ENCODE measurements at regions not wholly inside any gene's neighbourhood (a gene's known extent, or its start where the extent isn't known, plus 50 kb on each side); places are given as distances from the start of the nearest gene placed in this dataset.
"Not testable (repeated sequence)": the region's sequence is repeated elsewhere in the genome, so short reads cannot be mapped to it uniquely, and the experiment has no call there.

DNA sequence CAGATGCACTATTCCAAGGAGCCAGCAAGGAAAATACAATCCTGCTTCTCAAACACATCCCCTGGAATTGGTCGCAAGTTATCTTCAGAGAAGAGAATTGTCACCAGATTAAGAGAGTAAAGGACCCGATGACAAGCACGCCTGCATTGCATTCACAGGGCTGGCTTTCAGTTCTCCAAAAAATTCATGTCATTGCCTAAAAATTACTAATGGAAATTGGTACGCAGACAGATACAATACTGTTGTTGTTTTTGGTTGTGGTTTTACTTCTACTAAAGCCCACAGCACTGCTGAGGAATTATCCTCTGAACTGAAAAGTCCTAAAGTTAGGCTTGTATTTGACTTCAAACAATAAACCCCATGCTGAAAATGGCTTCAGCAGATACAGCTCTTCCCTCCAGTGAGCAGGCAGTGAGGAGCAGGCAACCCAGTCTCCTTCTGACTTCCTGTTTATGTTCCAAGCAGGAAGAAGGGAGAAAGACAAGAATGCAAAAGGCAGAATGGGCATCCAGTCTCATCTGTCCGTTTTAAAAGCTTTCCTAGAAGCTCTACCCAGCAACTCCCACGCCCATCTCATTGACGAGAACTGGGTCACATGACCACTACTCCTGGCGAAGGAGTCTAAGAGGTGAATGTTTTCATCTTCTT is 80.6 kb upstream of the ZNF366 start:
- no peak for DNase-seq

DNA sequence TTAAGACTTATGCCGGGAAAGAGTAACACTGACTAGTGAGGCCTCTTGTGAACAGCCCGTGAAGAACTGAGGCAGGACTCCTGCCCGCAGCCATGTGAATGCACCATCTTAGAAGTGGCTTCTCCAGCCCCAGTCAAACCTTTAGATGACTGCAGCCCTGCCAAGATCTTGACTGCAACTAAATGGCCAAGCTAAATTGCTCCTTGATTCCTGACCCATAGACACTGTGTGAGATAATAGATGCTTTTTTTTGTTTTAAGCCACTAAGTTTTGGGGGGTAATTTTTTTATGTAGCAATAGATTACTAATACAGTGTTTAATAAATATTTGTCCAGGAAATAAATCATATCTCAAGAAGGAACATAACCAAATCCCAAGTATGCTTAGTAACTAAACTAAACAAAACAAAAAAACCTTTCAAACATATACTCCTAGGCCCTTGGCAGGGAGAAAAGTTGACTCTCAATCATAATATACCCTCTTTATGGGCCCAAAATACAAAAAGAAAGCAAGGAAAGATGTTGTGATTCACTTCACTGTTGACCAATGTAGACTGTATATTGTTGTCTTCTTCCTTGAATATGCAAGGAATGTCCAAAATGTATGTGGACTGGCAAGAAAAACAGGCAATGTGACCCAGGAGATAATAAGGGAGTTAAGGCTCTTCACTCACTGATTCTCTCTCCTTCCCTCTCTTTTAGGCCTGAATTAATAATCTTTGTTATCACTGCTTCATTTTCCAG is 79.7 kb upstream of the ZNF366 start:
- DNase-seq: no peak

DNA sequence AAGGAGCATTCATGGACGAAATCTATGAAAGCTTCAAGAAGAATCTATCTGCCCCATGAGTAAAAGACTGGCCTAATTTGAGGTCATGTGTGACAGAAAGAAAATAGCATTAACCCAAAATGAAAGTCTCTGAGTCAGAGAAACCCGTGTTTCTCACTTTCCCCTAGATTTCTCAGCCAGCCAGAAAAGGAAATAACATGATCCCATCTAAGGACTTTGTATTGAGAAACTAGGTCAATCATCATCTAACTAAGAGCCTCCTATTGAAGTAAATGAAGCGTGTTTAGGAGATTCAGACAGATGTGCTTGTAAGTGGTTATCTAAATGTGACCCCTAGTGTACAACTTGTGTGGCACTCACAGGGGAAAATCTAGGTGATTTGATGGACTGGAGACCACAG is 77.3 kb upstream of the ZNF366 start:
- no peak for DNase-seq

DNA sequence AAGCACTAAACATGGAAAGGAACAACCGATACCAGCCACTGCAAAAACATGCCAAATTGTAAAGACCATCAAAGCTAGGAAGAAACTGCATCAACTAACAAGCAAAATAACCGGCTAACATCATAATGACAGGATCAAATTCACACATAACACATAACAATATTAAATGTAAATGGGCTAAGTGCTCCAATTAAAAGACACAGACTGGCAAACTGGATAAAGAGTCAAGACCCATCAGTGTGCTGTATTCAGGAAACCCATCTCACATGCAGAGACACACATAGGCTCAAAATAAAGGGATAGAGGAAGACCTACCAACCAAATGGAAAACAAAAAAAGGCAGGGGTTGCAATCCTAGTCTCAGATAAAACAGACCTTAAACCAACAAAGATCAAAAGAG is 72.1 kb upstream of the ZNF366 start:
- not testable (repeated sequence) for DNase-seq

DNA sequence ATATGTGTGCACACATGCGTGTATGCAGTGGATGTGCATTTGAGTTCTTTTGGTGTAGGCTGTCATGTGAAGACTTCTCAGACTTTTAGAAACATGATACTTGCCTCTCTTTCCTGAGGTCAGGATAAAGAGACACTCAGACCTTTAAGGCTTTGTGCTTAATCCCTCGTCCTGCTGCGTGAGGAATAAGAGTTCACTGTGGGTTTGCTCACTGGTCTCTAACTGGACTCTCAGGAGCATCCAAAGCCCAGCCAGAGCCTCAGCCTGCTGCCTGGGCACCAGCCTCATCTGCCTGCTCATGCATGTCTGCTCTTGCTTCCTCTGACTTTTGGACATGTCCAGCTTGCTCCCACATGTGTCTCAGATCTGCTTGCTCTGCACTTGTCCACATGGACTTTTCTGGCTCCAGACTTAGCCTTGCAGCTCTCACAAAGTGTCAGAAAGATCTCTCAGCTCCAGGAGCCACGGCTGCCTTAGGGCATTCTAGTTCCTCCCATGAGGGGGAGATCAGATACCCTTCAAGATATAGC is 65.1 kb upstream of the ZNF366 start:
- no peak for DNase-seq

DNA sequence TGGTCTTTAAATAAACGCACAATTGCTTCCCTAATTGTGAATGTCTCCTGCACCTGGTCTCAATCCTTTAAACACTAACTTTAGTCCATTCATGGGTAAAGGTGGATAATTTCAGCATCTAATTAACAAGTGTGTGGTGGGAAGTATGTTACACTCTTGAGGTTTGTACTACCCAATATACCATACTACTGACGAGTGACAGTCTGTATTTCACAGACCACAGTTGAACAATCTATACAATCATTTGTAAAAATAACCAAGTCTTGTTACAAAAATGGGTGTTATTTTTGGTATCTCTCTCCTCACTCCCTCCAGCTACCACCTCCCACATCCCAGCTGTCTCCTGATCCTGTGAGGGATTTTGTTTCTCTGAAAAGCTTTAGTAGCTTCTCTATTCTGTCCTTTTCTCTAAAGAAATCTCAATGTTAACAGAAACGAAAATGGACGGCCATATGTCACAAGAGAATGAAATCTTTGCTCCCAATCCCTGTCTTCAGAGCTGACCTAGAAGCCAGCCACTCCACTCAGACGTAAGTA is 62.3 kb upstream of the ZNF366 start:
- no peak for DNase-seq

DNA sequence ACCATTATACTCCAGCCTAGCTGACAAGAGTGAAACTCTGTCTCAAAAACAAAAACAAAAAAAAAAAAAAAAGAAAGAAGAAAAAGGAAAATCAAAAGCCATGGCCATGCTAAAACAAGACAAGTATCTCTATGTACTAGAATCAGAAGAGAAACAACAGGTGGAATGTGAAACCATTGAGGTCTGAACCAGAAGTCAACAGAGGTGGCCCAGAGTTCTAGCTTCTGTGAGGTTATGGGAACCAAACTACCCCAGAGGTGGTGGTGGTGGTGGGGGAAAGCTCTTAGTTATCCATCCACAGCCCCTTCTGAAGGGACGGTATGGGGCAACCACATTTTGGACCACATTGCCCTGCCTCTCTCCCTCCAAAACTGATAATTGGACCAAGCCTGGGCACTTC is 59.5 kb upstream of the ZNF366 start:
- DNase-seq: no peak

DNA sequence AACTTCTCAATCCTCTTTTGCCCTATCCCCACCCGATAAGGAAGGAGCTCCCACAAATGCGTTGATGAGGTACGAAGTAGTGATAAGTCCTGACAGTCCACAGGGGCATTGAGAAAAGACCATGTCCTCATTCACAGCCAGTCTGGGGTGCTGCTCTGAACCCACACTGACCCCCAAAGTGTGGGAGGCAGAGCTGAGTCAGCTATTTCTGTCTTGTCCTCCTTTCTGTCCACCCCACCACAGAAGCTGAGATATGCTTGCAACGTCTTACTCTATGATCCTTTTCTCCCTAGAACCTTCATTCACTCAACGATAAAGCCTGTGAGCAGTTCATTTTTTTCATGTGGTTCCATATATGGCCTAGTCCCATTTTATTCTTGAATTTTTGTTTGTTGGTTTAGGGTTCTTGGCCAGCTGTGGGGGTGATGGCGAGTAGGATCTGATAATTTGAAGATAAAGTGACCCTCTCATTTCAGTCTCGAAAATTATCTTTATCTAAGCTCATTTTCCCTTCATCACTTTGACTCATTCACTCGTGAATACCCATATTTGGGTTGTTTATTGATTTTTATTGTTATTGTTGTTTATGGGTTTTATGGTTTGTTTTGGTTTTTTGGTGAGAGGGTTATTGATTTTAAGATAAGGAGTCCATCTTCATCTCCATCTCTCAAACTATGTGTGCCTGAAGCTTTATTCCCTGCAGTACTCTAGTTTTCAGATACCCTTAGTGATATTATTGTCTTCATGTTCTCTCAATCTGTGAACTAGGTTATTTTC is 58.5 kb upstream of the ZNF366 start:
- DNase-seq: no peak

DNA sequence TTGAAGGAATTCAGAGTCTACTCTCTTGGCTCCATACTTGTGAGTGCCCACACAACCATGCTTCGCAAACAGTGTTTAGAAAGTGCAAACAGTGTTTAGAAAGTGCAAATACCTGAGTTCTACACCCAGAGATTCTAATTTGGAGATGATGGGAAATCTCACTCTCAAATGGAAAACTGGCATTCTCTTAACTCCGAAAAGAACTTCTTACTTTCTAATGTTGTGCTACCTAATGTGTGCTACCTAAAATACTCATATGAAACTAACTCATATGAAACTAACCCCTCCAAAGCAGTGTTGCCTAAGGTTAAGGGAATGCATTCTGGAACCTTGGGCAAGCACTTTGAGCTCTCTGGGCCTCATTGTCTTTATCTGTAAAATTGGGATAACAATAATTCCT is 55.5 kb upstream of the ZNF366 start:
- DNase-seq: no peak

DNA sequence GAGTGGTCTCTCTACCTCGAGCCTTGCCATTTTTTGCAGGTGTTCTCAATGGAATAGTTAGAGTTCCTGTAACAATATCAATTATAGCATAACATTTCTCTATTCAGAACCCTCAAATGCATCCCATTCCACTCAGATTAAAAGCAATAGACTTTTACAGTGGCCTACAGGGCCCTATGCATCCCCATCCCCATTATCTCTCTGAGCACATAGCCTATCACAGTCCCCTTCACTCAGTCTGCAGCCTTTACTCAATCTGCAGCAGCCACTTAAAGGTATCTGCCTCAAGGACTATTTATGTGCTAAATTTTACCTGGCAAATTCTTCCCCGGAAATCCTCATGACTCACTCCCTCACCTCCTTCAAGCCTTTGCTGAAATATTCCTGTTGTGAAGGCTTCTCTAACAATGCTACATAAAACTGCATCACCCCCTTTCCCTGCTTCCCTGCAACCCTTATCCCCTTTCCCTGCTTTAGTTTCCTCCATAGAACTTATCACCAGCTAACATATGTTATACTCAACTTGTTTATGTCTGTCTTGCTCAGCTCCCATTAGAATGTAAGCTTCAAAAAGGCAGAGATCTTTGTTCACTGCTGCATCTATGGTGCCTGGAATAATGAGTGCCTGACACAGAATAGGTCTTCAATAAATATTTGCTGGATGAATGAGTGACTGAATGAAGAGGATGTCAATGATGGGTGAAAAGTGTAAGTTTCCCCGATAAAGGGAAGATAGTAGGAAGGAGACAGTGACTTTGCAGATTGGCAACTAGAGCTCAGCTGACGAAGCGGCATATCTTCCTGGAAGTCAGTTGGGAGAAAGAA is 54.1 kb upstream of the ZNF366 start:
- no peak for DNase-seq

DNA sequence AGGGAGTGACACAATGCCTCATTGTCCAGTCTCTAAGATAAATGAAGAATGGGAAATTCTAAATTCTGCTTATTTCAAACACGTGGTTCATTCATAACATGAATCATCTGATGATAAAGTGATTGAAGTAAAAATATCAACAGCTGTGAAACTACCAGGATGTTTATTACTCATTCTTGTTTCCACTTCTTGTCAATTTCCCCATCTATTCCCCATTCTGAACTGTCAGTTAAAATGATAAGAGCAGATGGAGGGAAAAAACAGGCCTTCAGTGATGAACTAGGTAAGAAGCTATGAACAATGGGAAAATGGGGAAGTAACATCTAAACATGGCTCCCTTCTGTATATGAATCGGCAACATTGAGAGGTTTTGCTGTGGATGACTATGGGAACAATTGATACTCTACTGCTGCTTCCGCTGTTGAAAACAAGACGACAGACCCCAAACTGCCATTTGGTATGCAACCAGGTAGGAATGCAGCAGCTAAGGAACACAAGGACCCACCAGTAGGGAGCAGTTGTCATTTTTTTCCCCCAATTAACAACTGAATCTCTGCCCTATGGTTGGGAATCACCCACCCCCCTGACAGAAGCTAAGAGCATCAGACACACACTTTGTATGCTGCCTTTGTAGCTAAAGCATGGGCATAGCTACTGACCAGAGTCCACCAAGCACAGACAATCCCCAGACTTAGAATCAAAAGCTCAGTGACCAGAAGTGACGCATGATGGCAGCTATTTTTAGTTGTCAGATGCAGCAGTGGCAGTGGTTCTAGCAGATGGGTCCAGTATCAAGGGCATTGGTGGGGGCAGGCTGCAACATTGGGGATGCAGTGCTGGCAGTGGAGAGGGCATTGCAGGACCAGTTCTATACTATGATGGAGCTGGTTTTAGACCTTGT is 52.9 kb upstream of the ZNF366 start:
- DNase-seq: no peak

DNA sequence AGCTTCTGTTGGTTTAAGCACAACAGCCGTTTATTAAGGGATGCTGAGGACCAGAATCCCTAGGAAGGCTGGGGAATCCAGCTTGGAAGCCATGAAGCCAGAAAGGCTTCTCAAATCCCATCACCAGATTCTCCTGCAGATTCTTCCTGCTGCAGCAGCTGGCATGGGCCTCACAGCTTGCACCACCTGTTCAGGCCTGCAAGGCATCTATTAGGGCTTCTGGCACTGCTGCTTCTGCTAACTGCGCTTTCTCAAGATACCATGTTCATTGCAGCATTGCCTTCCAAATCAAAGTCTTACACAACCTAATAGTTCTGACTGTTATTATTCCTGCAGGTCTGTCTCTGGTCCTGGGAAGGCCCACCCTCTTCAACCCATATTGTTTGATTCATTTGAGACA is 51.2 kb upstream of the ZNF366 start:
- no peak for DNase-seq

DNA sequence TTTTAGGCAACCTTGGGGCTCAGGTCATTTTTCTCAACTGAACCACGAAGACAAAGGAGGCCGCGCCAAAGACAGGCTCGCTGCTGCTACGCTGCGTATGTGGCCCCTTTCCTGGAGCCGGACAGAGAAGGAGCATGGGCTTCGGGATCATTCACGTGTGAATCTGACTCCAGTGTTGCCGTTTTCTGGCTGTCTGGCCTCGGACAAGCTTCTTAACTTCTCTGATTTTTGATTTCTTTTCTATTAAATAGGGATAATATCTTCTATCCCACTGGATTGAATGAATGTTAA is 50.8 kb upstream of the ZNF366 start:
- no peak for DNase-seq

DNA sequence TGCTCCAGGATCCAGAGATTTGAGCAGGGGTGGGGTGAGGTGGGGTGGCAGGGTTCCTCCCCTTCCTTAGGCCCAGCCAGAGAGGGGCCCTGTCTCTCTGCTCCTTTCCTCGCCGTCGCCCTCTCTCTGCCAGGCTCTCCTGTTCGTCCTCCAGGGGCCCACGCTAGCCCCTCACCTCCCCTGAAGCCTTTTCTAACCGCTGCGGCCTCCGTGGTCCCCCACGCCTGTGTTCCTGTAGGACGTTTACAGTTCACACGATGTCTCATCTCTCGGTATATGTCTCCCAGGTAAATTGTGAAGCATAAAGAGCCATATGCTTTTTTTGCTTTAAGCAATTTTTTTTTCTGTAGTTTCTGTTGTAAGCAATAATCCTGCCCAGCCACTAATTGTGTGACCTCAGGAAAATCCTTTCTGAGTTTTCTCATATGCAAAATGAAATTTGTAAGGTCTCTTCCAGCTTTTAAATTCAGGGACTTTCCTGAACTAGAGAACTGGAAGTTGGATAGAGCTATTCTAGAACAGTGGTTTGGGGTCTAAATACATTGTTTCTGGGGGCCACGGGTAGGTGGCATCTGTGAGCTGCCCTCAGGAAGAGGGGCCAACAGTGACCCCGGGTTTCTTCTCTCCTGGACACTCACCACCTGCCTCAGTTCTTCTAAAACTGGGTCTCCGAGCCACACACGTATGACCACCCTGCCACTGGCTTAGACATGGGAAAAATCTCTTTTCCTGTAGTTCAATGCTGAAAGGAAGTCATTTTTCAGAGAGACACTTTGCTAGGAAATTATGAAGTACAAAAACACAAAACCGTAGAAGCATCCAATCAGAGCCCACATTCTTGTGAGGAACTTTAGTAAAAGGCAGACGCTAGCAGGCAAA is 50.2 kb upstream of the ZNF366 start:
- no peak for DNase-seq
